Right ventricle myocardium superior (tissue), 1 donor: ENCODE measurements at regions not wholly inside any gene's neighbourhood (a gene's known extent, or its start where the extent isn't known, plus 50 kb on each side); places are given as distances from the start of the nearest gene placed in this dataset.

Experiments used
- ATAC-seq: fragments of 200-7000 bp; cut with Tn5 transposase; one replicate; pipeline ENCODE4 v1.9.1; 2020; ENCODE audit warnings: mild to moderate bottlenecking; ENCODE audit not compliant: poor library complexity
- DNase-seq: peaks from one replicate; pipeline ENCODE4 v3.0.0-alpha.2; 2020
- intact Hi-C: fragments of 100-400 bp; cut with DNase I; formaldehyde crosslinking; loops from one replicate; pipeline ENCODE4 v1.11.2; 2022
- donor health status: DM: no; HTN: yes; CAD: no; lungs with severe emphysema.

- intact Hi-C loops: no loop called here
- DNase-seq (no peak), ATAC-seq (no peak)
Observed at GRCh38 chrX:39840581-39841093, 257.1 kb downstream of the BCOR start.

- ATAC-seq: no peak
- no peak for DNase-seq
- intact Hi-C loops: no loop called here
Observed at GRCh38 chrX:39841604-39842003, 256.2 kb downstream of the BCOR start.

GRCh38 chrX:39842281-39842973, 255.3 kb downstream of the BCOR start:
- intact Hi-C loops: no loop called here
- no peak for ATAC-seq
- DNase-seq: no peak

DNA sequence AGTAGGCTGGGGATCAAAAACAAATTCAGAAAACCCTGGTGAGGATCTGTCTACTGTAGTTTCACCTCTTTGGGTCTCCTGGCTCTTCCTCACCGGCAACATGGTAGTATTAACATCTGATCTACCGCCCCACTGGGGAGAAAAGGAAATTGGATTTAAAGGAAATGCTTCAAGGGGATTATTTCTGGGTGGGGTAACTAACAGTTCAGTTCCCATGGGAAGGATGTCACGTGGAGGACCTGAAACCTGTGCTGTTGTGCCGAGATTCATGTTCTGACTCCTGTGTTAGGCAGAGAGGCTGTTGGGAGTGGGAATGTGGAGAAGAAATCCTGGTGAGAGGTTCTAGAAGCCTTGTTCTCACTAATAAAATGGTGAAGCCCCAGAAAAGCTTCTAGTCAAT, 254.4 kb downstream of the BCOR start:
- intact Hi-C loops: no loop called here
- DNase-seq: no peak
- ATAC-seq: no peak

DNA sequence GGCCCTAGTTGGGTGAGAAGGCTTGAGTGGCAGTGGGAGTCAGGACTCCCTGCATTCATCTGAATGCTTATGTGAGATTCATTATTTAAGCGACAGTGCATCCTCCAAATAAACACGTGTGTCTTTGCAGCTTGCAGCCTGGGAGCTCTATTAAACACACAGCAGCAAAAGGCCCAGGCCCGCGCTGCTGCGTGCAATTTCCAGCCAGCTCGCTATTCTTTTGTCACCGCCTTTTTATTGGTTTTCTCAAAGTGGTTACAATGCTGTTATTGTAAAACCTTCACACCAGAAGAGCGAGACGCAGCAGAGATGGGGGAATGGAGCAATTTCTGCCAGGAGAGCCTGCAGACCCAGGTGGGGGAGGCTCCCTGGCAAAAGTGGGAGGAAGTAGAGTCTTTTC, 252.5 kb downstream of the BCOR start:
- ATAC-seq (no peak), DNase-seq (no peak)
- intact Hi-C loops: no loop called here

DNA sequence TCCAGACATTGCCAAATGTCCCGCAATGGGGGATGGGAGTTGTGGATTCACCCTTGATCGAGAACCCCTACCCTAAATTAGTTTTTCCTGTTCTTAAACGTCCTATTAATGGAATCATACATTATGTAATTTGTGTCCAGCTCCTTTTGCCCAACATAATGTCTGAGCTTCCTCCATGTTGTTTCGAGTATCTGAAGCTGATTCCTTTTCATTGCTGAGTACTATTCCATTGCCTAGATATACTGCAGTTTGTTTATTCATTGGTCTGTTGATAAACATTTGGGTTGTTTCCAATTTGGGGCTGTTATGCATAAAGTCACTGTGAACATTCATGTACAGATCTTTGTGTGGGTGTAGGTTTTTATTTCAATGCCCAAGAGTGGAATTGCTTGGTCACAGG, 251.3 kb downstream of the BCOR start:
- no peak for ATAC-seq
- intact Hi-C loops: no loop called here
- no peak for DNase-seq

- no peak for DNase-seq
- intact Hi-C loops: no loop called here
- ATAC-seq: peak; percentile 87
Observed at GRCh38 chrX:39848243-39848642, 249.5 kb downstream of the BCOR start.

- DNase-seq (no peak), ATAC-seq (no peak)
- intact Hi-C loops: no loop called here
Observed at GRCh38 chrX:39848900-39849299, 248.9 kb downstream of the BCOR start.

DNA sequence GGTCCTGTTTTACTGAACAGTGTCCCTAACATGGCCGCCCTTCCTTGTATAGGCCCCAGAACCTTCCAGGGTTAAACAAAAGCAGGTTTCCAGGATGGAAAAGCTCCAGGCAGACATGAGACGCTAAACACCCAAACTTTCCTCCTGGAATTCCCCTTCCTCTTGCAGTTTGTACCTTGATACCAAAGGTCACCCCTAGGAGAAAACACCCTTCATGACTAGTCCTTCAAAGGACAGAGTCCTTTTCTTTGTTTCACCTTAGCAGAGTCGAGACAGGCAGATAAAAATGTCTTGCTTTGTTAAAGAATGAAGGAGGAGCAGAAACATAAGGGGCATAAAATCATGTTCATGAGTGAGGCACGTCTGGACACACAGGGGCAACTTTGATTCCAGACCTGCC, 247.5 kb downstream of the BCOR start:
- DNase-seq: no peak
- no peak for ATAC-seq
- intact Hi-C loops: no loop called here

DNA sequence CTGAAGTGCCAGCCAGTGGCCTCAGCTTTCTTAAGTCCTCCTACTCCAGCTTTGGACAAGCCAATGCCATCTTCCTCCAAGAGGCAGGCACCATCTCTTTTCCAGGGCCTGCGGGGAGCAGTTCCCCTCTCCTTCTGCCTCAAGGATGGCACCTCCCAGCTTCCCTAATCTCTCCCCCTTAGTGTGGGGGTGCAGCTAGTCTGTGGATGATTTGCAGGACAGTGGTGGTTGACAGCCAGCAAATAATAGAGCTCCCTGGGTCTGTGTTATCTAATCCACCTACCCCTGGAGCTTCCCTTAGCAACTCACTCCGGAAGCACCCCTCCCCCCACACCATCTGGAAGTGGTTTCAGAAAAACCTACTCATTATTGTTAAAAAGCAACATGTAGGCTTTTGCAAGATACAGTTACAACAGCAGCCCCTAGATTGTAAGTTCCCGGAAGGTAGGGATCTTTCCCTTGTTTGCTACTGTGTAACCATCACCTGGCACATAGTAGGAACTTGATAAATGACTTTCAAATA, 247.1 kb downstream of the BCOR start:
- intact Hi-C loops: no loop called here
- ATAC-seq: no peak
- DNase-seq: no peak

DNA sequence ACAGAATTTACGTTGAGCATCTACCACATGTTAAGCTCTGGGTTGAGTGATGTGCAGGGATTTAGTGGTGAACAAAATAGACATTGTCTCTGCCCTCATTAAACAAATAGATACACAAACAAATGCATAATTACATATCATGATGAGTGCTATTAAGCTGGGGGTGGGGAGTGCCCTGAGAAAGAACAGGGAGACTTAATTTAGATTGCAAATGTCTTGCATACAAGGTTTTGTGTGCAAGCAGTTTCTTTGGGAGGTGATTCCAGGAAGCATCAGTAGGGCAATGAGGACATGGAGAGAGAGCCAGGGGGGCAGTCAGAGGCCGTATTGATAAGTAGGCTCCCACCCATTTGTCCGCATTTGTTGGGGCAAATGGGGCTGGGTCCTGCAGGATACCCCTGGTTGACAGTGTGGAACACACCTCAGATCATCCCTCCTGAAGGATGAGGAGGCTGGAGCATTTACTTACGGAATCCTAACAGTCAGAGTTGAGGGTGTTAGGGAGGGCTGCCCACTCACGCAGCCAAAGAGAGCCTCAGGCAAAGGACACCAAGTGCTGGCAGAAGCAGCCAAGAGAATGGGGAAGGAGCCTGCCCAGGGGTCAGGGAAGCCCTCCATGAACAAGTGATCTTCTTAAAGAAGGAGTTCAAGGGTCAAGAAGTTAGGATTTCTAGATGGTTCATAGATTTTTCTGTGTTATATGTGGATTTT, 245.9 kb downstream of the BCOR start:
- ATAC-seq (no peak), DNase-seq (no peak)
- intact Hi-C loops: no loop called here

DNA sequence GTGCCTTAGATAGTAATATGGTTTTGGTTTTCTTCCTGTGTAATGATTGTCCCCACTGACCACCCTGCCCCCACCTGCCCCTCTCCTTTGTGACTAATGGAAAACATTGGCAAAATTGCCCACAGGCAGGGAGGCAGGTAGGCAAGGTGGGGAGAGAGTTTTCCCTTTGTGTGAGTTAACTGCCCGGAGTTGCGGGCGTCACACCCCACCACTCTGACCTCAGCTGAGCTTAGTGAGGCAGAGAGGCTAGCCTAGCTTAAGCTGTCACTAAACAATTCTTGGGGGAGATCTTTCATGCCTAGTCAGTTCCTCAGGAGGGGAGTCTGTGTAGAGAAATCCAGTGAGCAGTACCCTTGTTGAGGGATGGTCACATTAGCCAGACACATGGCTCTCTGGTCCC, 245.3 kb downstream of the BCOR start:
- ATAC-seq (no peak), DNase-seq (no peak)
- intact Hi-C loops: no loop called here

- DNase-seq: no peak
- no peak for ATAC-seq
- intact Hi-C loops: no loop called here
Observed at GRCh38 chrX:39853417-39854030, 244.2 kb downstream of the BCOR start.

- DNase-seq (no peak), ATAC-seq (no peak)
- intact Hi-C loops: no loop called here
Observed at GRCh38 chrX:39854772-39855747, 242.7 kb downstream of the BCOR start.

GRCh38 chrX:39855748-39856129, 242.0 kb downstream of the BCOR start:
- intact Hi-C loops: no loop called here
- no peak for DNase-seq
- no peak for ATAC-seq

DNA sequence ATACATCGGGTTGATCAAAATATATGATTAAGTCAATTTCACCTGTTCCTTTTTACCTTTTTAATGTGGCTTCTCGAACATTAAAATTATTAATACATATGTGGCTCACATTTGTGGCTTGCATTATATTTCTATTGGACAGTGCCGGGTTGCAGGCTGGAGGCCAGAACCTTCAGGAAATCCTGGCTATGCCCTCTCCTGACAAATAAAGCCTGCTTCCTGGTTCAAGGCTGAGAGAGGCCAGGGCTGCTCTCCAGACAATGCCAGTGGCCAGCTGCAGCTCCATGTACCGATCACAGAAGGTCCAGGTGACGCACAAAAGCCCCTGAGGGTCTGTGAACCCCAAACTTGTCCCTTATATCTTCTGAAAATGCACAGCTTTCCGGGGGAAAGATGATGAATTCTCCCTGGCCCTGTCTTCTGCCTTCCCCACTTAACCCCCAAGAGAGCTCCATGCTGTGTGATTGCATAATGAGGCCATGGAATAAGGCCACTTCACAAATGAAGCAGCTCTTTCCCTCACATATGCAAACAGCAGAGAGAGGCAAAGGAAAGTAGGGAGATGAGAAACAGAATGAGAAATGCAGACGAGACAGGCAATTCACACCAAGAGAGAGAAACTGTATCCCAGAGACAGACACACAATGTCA, 241.2 kb downstream of the BCOR start:
- DNase-seq (no peak), ATAC-seq (peak; percentile 41)
- intact Hi-C loops: no loop called here

- ATAC-seq (no peak), DNase-seq (no peak)
- intact Hi-C loops: no loop called here
Observed at GRCh38 chrX:39857780-39858179, 240.0 kb downstream of the BCOR start.
